SW480 (cell line): ENCODE measurements at regions not wholly inside any gene's neighbourhood (a gene's known extent, or its start where the extent isn't known, plus 50 kb on each side); places are given as distances from the start of the nearest gene placed in this dataset.
"Not testable (repeated sequence)": the region's sequence is repeated elsewhere in the genome, so short reads cannot be mapped to it uniquely, and the experiment has no call there.

Experiments used
- DNase-seq: peaks from one replicate; pipeline ENCODE4 v3.0.0-alpha.2; 2016; ENCODE audit warnings: low spot score

DNA sequence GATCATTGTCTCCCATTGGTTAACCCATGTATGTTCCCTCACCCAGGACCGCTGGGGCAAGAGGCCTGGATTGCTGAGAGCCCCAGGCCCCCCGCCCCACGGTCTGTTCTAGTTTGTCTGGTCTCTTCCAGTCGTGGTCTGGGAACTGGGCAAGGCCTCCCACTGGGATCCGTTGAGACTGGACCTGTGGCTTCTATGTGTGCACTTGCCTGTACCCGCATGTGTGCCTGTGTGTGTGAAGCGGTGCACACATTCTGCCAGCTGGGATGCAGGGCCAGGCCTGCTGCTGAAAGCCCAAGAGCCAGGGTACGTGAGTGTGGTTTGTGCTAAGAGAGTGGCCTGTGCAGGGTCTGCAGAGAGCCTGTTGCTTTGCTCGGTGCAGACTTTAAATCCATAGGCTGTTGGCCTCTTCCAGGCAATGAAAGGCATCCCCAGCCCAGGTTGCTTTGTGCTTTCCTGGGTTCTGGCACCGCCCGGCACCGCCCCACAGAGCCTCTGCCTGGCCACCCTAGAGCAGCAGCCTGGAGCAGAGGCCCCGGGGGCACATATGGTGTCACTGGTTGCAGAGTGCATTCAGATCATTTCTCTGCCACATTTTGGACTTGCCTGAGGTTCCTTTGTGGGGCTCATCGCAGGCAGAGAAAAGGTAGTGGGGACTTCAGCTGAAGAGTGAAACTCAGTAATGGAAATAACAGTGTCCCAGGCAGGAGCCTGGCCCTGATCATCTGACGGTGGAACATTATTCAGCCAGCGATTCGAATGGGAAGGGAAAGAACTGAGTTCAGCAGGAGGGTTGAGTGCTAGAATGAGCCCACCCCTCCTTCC is 215.5 kb downstream of the GLRX3 start:
- DNase-seq: no peak

DNA sequence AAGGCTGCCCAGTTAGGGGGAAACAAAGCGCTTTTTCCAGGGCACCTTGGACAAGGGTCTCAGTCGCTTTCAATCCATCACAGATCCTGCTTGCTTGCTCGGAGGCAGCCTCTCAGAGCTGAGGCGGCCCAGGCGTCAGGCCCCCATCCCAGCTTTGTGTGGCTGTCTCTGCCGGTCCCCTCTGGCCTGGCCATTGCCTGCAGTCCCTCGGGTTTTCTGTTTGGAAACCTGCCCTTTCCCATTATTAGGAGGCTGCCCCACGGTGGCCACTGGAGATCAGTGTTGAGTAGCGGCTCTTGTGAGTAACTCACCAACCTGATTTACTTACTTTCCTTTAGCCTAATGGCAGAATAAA is 216.1 kb downstream of the GLRX3 start:
- no peak for DNase-seq

DNA sequence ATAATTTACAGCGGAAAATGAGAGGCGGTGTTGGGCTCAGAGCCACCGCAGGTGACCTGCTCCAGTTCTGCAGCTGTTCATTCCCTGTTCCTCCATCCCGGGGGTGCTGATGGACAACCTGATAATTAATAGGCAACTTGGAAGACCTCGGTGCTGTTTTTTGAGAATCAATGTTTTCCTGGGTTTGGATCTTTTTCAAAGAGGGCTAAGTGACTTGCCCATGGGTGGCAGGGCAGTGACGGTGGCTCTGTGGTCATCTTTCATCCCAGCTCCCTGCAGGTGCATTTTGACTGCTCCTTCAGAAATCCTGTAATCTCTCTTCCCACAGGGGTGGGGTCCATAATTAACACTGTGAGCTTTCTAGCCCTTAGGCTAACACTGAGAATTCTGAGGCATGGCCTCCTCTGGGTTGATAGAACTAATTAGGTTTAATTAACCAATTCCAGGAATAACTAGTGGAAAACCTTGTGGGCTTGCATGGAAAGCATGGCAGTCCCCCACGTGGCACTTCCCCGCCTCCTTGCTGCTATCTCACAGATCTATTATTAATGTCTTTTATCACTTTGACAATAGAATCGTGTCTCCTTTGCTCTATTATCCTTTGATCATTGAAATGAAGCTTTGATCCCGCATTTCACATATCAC is 217.9 kb downstream of the GLRX3 start:
- DNase-seq: no peak

DNA sequence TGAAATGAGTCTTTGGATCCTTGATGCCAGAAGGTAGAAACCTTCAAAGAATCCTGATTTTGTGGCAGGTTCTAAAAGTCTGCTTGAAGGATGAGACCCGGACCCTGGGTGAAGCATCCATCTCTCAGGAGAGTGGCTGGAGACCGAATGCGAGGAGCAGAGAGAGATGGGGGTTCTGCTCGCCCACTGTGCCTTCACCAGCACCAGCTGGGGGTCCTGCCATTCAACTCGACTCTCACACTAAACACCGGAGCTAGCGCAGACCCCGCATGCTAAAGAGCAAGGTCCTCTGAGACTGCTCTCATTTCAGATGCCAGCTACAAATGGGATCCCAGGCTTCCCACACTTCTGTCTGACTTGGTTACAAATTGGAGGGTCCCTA is 218.4 kb downstream of the GLRX3 start:
- DNase-seq: no peak

DNA sequence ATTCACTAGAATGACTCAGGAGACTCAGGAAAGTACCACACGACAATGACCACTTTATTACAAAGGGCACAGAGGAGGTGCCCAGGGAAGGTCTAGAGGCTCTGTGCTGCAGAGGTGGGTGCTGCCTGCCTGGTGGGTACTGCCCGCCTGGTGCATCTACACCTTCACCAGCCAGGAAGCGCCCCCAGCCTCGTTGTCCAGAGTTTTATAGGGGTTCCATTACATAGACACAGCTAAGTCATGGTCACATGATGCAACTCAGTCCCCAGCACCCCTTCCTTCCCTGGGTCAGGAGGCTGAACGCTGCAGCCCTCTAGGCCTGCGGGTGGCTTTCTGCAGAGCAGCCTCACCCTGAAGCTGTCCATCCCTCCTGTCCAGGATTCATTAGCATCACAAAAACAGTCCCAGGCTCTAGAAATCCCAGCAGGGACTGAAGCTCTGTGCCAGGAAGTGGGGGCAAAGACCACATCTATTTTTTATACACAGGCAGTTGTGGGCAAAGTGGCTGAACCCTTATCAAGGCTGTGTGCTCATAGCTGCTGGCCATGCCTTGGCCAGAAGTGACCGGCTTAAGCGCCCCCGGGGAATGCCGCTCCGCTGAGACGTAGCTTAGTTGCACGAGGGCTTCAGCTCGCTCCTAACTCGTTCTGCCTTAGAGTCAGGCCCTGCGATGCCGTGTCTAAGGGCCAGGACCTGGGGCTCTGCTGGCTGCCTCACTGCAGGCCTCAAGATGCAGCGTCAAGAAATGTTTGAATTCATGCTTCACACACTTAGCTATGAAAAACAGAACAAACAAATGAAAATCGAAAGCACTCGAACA is 219.0 kb downstream of the GLRX3 start:
- DNase-seq: no peak

DNA sequence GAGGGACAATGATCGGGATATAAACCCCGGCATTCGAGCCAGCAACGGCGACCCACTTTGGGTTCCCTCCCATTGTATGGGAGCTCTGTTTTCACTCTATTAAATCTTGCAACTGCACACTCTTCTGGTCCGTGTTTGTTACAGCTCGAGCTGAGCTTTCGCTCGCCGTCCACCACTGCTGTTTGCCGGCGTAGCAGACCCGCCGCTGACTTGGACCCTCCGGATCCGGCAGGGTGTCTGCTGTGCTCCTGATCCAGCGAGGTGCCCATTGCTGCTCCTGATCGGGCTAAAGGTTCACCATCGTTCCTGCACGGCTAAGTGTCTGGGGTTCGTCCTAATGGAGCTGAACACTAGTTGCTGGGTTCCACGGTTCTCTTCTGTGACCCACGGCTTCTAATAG is 220.2 kb downstream of the GLRX3 start:
- not testable (repeated sequence) for DNase-seq

DNA sequence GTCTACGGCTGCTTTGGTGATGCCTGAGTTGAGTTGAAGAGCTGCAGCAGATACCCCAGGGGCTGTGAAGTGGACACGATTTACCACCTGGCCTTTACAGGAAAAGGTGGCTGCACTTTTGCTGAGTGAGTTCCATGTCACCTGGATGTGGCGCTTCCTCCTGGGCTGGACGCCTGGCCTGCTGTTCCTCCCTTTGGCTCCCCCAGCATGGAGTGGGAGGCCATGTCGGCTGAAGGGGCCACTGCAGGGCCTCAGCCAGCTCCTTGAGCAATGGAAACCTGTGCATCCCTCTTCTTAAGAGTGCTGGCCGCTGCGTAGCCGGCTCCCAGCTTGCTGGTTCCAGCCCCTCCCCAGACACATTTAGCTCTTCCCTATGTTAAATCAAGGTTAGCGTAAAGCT is 221.0 kb downstream of the GLRX3 start:
- no peak for DNase-seq

DNA sequence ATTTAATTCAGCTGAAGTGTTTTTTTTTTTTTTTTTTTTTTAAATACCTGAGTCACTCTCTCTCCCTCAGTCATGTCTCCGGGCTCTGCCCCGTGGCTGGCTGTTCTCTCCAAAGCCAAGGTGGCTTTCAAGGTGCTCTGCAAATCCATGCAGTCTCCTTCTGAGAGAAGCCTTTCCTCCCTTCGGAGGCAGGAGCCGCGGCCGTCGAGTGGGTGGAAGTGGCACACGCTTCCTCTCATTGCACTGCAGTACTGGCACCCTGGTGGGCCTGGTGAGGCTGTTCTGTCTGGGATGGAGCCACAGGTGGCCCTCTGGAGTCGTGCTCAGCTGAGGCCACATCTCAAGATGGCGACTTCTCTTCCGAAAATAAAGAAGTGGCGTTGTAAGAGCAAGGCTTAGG is 221.8 kb downstream of the GLRX3 start:
- DNase-seq: no peak

DNA sequence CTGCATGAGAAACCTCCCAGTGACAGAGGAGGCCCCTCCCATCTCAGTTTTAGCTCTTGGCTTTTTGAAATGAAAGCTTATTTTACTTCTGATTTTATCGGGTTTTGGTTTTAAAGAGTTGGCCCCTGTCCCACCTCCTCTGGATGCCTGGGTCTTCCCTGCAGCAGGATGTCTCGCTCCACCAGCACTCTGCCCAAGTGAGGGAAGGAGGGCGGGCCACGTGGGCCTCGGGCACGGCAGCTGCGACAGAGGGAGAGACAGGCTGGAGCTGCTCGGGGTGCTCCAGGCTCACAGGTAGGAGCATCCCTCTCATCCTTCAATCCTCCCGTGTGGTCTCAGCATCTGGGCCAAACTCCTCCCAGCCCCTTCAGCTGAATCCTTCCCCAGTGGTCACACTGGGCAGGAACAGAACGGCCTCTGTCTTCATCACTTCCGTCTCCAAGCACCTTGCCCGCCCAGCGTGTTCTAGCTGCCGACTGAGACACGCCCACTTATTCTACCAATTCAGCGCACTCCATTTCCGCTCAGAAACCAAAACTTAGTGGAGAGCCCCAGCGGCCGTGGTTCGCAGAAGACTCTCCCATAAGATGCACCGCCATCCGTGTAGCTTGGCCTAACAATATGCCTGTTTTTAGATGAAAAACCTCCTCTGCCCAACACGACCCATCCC is 222.9 kb downstream of the GLRX3 start:
- DNase-seq: no peak

DNA sequence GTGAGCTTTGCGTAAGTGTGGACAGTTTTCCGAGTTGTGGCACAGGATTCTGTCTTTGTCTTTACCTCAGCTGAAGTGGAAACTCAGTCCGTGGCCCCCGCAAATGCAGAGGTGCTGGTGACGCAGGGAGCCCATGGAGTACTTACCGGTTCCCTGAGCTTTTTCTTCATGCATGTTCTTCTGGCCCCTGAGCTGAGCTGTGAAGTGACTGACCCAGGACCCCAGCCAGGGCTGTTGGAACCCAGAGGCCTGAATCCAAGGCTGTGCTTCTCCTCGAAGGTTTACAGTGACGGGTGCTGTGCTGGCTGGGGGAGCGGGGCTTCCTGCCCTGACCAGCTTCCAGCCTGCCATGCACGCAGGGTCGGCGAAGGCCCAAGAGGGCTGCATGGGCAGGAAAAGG is 223.5 kb downstream of the GLRX3 start:
- DNase-seq: no peak

DNA sequence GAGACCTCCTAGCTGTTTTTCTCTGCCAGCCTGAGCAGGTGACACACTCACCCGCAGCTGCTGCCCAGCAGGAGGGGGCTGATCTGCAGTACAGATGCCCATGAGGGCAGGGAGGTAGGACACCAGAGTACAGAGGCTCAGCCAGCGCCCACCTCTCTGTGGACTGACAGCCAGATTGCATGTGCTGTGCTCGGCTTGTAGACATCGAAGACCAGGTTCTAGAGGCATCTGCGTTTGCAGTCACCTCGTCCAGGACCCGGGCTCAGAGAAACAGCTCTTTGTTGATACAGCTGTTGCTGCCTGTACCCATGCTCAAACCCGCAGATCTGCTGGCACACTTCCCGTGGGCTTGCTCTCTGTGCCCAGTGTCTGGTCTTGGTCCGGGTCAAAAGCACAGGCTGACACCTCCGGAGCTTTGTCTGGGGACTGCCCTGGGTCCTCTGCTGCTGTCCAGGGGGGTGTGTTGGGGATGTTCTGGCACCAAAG is 224.7 kb downstream of the GLRX3 start:
- DNase-seq: no peak

DNA sequence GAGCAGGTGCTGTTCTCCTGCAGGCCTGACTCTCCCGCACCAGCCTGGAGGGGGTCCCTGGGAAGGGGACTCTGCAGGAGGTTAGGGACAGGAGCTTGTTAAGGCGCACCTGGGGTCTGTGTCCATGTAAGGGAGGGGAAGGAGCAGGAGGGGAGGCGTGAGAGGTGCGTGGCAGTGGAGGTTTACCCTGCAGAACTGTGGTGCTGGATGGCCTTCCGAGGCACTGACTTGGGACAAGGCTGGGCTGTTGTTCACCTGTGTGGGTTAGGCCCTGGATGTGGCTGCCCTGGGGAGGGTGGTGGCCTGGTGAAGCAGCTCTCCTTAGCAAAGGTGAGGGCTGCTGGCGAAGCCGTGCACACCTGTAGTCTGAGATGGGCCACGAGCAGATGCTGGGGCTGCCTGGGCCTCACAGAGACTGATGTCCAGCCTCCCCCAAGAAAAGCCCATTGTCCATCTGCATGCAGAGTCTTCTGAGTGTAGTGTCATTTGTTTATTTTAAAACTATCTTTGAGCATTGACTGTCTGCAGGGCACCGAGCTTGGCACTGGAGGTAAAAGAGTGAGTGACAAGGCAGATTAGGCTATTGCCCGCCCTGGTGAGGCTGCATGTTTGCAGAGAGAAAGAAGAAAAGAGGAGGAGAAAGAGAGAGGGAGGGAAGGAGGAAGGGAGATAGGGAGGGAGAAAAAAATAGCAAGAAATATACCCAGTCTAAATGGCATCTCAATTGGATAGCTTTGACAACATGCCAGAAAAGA is 225.3 kb downstream of the GLRX3 start:
- DNase-seq: no peak

DNA sequence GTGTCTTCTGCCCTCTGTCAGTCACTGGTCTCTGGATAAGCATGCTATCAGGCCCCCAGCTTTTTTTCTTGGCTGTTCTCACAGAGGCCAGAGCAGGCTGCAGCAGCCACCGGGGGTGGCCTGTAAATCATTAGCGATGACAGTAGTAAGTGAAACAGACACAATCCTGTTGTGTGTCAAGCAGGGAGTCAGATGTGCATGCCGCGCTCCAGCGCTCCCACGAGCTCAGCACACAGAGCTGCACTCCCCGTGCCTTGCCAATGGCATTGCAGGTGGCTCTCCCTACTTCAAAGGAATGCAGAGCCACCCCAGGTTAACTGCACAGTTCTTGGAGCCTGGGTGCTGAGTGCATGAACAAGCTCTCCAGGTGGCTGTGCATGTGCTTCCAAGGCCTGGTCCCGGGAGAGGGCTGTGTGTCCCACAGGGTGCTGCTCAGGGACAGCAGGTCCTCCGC is 226.1 kb downstream of the GLRX3 start:
- no peak for DNase-seq

DNA sequence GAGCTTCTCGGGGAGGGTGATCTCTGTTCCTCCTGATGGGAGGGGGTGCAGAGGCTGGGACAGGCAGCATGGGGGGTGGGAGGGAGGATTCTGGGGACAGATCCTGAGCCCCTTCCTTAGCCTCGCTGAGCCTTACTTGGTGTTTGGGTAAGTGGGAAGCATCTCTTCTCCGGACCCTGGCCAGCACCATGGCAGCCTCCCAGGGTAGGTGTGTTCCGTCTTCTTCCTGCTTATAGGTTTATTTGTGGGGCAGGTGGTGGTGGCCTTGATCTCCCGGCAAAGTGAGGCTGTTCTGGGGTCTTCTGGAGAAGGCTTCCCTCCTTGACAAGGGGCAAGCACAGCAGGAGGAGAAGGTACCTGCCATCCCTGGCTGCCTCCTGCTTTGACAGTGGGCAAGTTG is 226.9 kb downstream of the GLRX3 start:
- no peak for DNase-seq

DNA sequence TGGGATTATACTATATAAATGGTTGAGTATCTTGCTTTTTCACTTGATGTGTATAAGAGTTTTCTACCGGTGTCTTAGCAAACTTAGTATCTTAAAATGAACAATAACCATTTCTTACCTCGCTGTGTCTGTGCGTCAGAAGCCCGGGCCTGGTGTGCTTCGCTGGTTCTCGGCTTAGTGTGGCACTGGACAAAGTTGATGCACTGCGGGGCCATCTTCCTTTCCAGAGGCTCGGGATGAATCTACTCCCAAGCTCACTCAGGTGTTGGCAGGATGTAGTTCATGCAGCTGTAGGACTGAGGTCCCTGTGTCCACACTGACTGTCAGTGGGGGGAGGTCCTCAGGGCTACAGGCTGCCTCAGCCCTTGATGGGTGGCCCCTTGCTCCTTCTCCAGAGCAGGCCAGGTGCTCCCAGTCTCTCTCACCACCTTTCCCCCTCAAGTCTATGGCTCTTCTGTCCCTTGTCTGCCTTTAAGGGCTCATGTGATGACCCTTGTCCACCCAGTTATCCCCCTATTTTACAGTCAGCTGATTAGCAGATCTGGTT is 227.8 kb downstream of the GLRX3 start:
- DNase-seq: no peak

DNA sequence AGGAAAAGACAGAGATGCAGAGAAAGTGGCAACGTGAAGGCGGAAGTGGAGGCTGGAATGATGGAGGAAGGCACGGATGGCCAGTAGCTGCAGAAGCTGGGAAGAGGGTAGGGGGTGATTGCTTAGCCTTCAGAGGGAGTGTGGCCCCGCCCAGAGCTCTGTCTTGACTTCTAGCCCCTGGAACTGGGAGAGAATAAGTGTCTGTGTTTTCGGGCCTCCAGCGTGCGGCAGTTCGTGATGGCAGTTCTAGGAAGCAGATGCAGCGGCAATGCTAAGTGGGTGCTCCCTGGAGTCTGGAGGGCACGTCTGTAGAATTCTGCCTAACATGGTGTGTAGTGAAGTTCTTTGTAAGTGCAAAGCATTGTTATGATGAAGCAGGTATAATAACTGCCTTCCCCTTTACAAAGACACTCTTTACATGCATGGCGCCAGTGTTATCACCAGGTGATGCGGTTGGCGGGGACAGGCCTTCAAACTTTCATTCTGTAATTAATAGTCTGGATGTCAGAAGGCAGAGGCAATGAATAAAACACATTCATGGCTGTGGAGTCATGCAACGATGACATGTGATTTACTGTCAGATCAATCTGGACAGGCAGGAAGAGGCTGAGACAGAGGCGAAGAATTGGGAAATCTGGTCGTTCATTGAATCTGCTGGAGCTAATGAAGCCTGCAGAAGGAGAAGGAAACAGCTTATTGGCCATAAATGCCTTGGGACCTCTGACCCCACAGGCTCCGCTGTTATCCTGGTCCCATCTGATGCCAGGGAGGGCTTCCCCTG is 228.6 kb downstream of the GLRX3 start:
- DNase-seq: no peak

DNA sequence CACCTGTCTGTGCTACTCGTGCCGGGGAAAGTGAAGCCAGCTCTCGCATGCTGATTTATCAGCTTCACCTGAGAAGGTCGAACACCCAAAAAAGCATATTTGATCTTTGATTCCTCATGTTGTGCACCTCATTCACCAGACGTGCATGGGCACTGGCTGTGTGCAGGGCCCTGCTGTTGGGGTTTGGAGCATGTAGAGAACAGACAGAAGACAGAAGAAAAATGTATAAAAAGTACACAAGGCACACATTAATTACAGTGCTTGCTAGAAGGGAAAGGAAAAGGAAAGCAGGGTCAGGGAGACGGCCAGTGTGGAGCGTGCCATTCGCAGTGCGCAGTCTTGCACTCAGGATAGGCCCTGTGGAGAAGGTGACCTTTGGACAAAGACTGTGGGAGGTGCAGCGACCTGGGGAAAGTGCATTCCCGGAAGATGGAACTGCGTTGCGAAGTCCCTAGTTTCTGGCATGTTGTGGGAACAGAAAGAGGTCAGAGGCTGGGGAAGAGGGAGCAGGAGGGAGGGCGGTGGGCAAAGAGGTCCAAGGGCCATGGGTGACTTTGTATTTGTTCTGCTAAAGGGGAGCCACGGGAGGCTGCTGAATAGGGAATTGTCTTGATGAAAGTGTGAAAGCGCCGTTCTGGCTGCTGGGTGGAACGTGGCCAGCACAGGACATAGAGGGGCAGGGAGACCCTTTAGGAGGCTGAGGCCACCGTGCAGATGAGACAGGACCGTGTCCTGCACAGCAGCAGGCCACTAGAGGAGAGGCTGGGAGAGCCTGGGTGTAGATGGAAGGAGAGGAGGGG is 232.8 kb downstream of the GLRX3 start:
- DNase-seq: no peak

DNA sequence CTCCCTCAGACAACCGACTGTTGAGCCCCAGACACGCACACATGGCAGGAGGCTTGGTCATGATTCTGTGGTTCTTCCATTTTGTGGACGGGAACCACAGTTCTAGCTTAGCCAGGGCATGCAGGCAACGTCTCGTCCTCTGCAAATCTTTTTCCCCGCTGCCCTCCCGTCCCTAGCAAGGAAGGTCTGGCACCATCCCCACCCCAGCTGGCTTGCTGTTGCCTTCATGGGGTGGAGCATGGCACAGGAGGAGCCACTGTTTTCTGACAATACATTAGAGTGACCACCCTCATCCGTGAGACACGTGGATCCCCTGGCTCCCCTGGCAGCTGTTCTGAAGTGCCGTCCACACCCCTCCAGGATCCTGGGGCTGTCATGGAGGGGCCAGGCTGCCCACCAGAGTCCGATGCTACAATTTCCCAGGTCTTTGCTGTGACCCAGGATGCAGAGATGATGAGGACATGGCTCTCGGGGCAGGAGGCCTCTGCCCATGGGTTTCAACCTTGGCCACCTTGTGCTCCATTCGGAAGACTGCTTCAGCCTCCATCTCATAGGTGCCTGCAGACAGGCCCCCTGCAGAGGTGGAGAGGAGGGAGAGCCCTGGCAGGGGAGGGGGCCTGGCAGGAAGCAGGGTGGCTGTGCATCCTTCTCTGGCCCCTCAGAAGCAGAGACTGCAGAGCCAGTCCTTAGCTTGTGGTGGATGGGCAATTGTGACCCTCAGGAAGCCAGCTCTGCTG is 233.6 kb downstream of the GLRX3 start:
- no peak for DNase-seq

DNA sequence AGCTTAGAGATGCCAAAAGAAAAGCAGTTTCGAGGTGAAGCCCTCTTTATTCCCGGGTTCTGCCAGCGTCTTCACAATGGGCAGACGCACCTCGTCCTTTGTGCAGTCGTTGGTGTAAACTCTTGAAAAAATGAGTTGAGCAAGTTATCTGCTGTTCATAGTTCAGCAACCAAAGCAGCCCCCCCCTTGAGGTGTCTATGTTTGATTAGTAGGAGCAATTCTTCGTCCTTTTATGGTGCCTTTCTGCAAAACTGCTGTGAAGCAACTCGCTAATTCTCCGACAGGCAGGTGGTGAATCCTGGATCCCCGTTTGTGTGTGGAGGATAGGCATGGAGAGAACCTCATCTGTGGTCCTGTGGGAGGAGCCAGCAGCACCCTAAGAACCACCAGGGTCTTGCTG is 234.5 kb downstream of the GLRX3 start:
- DNase-seq: no peak
